Ovary (tissue), 7 donors: ENCODE measurements at regions not wholly inside any gene's neighbourhood (a gene's known extent, or its start where the extent isn't known, plus 50 kb on each side); places are given as distances from the start of the nearest gene placed in this dataset.

ENCODE experiments used
- DNase-seq, 5 donors: peaks; one replicate each; pipeline ENCODE4 v3.0.0-alpha.2; 2019 to 2020
- H3K27ac ChIP-seq, 2 donors: fragments of 200-600 bp; one replicate each; pipeline versions ENCODE4 v1.5.1 to v1.8.0; 2019 to 2022
- H3K27me3 ChIP-seq: fragments of 200-600 bp; one replicate; pipeline ENCODE4 v1.8.0; 2022
- H3K36me3 ChIP-seq: fragments of 200-600 bp; sonication (generic); one replicate; pipeline ENCODE4 v1.5.1; 2019
- H3K4me1 ChIP-seq: one replicate; pipeline ENCODE4 v1.8.1; 2013; ENCODE audit warnings: mild to moderate bottlenecking, moderate library complexity; ENCODE audit not compliant: insufficient read depth
- H3K4me3 ChIP-seq: fragments of 200-600 bp; sonication (generic); one replicate; pipeline ENCODE4 v1.5.1; 2017
- H3K9me3 ChIP-seq, 2 donors: fragments of 200-600 bp in 1 of 2; sonication (generic) in 1 of 2; one replicate each; pipeline versions ENCODE4 v1.5.1 to v1.8.1; 2013 to 2019; ENCODE audit warnings: mild to moderate bottlenecking in 1 of 2, moderate library complexity in 1 of 2
- EP300 ChIP-seq: sonication (generic); formaldehyde crosslinking; IDR thresholded peaks from one replicate; pipeline ENCODE4 v1.6.1; 2017; ENCODE audit warnings: antibody characterized with exemption
- POLR2A ChIP-seq: fragments of 450-650 bp; IDR thresholded peaks from one replicate; pipeline ENCODE4 v1.6.1; 2017; ENCODE audit warnings: antibody characterized with exemption, mild to moderate bottlenecking, moderate library complexity
- WGBS, 3 donors: extraction: QIAGEN DNeasy Blood & Tissue Kit in 1 of 3; methylation state at CpG; one replicate each; pipeline versions ENCODE4 v1.1.5 to v1.1.7; 2013 to 2017; 5-methylcytosine and 5-hydroxymethylcytosine counted together
- intact Hi-C, 4 donors: fragments of 100-400 bp; cut with DNase I; formaldehyde crosslinking; loops; one replicate each; pipeline versions ENCODE4 v1.11.0 to v1.15.1; 2022 to 2023
- TF ChIP-seq, protein P1 (sequence below), 3 donors: fragments of 450-650 bp in 2 of 3; fragments of 200-600 bp in 1 of 3; IDR thresholded peaks; one replicate each; pipeline versions ENCODE4 v1.5.1 to v1.8.0; 2016 to 2022; ENCODE audit warnings: antibody characterized with exemption in 3 of 3, mild to moderate bottlenecking in 1 of 3
- donor health status: DM: no; HTN: no; CAD: no; lungs with moderate emphysema.
- donor health status: DM: no; HTN: no; CAD: no.
- donor health status: Bipolar disorder and iron deficiency.
- donor health status: DM: no; HTN: no; CAD: no.
- donor health status: DM: yes; HTN: yes; CAD: no.

DNA sequence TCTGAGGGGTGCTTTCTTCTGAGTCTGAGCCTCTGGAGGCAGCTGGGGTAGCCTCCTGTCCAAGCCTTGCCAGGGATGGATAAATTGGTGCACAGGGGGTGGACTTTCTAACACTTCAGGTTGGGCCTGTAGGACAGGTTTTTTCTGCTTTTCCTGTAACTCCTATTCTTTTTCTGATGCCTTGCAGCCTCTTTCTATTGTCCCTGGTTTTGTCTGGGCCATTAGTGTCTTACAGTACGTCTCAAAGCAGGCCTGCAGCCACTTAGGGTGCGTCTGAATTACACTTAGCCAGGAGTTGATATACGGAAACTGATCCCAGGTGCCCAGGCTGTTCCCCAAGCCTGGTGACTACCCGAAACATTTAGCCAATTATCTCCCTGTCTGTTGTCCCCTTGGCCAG, 213.3 kb upstream of the HTR2A start:
- no peaks in the 10 kb centered on the region for H3K9me3 ChIP-seq
- no peaks in the 10 kb centered on the region for H3K4me1 ChIP-seq
- TF ChIP-seq, protein P1, sequence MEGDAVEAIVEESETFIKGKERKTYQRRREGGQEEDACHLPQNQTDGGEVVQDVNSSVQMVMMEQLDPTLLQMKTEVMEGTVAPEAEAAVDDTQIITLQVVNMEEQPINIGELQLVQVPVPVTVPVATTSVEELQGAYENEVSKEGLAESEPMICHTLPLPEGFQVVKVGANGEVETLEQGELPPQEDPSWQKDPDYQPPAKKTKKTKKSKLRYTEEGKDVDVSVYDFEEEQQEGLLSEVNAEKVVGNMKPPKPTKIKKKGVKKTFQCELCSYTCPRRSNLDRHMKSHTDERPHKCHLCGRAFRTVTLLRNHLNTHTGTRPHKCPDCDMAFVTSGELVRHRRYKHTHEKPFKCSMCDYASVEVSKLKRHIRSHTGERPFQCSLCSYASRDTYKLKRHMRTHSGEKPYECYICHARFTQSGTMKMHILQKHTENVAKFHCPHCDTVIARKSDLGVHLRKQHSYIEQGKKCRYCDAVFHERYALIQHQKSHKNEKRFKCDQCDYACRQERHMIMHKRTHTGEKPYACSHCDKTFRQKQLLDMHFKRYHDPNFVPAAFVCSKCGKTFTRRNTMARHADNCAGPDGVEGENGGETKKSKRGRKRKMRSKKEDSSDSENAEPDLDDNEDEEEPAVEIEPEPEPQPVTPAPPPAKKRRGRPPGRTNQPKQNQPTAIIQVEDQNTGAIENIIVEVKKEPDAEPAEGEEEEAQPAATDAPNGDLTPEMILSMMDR (IDR thresholded peaks at IDR 0.05), result no peak
- TF ChIP-seq EP300 (no peak), POLR2A (no peak)
- intact Hi-C loops, result no loop called here
- no peak overlapping the region for H3K27ac ChIP-seq
- 91 to 95% (median 95%) methylated on average over 4 of the region's 4 CpGs for WGBS, 3 donors
- H3K27me3 ChIP-seq, result no peaks in the 10 kb centered on the region
- H3K4me3 ChIP-seq, result no peak overlapping the region
- no peaks in the 10 kb centered on the region for H3K36me3 ChIP-seq
- no peak for DNase-seq

DNA sequence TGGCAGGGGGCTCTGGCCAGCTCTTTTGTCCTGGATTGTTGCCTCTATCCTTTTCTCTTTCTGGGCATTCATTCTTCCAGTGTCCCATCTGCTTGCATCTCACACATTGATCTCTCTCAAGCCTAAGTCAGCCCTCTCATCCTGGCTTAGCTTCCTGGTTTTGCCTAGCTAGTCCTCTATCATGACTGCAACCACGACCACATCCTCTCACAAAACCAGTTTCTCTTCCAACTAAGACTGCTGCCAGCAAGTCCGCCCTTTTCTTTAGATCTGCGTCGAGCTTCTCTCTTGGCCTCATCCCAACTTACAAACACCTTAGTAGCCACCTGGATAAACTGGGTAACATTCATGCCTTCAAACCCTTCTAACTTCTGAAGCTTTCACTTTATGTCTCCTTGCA, 212.2 kb upstream of the HTR2A start:
- Histone ChIP-seq H3K27ac (no peak overlapping the region), H3K9me3 (no peaks in the 10 kb centered on the region), H3K36me3 (no peaks in the 10 kb centered on the region), H3K4me3 (no peak overlapping the region), H3K27me3 (no peaks in the 10 kb centered on the region), H3K4me1 (no peaks in the 10 kb centered on the region)
- no peak for TF ChIP-seq EP300
- TF ChIP-seq POLR2A, result no peak
- TF ChIP-seq, protein P1 (IDR thresholded peaks at IDR 0.05), result no peak
- intact Hi-C loops, result no loop called here
- WGBS, 3 donors, result 68 to 71% (median 68%) methylated on average over 4 of the region's 4 CpGs
- DNase-seq, result no peak

DNA sequence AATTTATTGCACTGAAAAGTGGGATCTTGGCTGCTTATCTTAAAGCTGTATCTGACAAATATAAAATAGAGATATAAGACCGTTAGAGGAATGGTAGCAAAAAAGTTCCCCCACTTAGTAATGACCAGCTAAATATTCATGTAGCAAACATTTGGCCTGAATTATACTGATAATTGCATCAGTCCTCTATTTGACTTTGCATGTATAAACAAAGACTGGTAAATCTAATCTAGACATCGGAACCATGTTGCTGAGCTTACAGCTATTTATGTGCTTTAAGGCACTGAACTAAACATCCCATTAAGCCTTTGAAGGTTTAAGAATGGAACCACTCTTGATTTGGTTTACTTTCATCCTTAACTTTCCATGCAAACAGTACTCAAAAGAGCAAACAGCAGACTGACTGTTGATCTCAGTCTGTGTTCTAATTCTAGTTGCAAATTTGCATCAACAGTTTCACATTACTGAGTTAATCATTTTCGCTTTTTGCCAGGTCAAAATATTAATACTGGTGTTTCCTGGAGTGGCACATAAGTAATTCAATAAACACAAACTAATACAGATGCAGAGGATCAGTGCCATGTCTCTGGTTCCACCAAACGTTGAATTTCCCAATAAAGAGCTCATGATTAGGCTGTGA, 203.5 kb upstream of the HTR2A start:
- 52 to 67% (median 57%) methylated on average over 4 of the region's 4 CpGs for WGBS, 3 donors
- intact Hi-C loops, result no loop called here

DNA sequence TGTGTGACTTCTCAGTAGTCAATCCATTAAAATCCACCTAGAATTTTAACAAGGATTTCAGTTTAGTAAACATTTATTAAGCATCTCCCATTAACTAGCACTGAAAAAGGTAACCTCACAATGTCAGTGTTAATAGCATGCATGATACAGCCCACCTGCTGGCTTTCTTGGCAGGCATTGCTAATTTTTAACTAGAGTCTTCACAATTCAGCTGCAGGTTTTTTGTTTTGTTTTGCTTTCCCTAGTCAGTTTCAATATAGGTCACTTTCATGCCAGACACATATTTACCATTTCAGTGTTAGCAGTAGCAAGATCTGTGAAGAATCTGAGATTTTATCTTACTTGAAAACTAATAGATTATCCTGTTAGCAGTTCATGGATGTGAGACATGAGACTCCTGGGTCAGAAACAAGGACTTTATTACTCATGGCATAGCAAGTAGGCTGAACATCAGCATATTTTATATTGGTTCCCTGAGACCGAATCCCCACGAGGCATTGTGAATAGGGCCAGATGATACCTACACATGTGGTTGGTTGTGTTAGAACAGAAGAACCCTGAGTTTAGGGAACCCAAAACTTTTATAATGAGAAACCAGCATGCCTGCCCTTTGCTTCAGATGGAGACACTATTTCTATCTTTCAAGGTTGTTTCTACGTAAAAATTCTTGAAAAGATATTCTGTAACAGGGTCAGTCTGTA, 198.0 kb upstream of the HTR2A start:
- 48 to 84% (median 66%) methylated on average over 3 of the region's 3 CpGs for WGBS, 3 donors
- no peaks in the 10 kb centered on the region for H3K4me1 ChIP-seq
- no peaks in the 10 kb centered on the region for H3K27me3 ChIP-seq
- H3K4me3 ChIP-seq, result no peak overlapping the region
- no peak overlapping the region for H3K27ac ChIP-seq
- H3K9me3 ChIP-seq, result no peaks in the 10 kb centered on the region
- DNase-seq, result no peak
- H3K36me3 ChIP-seq, result no peaks in the 10 kb centered on the region
- intact Hi-C loops, result loop anchor here in 1 of 4 donors (5.0 kb wide), 1 partner anchor 537 kb away; no protein-coding TSS in a partner anchor
- TF ChIP-seq POLR2A (no peak), EP300 (no peak)
- TF ChIP-seq, protein P1 (IDR thresholded peaks at IDR 0.05), result no peak

More for the DNA sequence above, 203.5 kb upstream of the HTR2A start:
- no peaks in the 10 kb centered on the region for H3K4me1 ChIP-seq
- no peak for DNase-seq
- no peak overlapping the region for H3K4me3 ChIP-seq
- H3K9me3 ChIP-seq, result no peaks in the 10 kb centered on the region
- no peak overlapping the region for H3K27ac ChIP-seq
- no peaks in the 10 kb centered on the region for H3K36me3 ChIP-seq
- TF ChIP-seq EP300, result no peak
- no peak for TF ChIP-seq POLR2A
- TF ChIP-seq, protein P1 (IDR thresholded peaks at IDR 0.05), result no peak
- no peaks in the 10 kb centered on the region for H3K27me3 ChIP-seq
